GM21515 (cell line): ENCODE measurements at regions not wholly inside any gene's neighbourhood (a gene's known extent, or its start where the extent isn't known, plus 50 kb on each side); places are given as distances from the start of the nearest gene placed in this dataset.

ENCODE experiments used
- ATAC-seq: cut with Tn5 transposase; IDR thresholded peaks from one replicate; pipeline ENCODE4 v1.9.1; 2021; ENCODE audit not compliant: unreplicated experiment

DNA sequence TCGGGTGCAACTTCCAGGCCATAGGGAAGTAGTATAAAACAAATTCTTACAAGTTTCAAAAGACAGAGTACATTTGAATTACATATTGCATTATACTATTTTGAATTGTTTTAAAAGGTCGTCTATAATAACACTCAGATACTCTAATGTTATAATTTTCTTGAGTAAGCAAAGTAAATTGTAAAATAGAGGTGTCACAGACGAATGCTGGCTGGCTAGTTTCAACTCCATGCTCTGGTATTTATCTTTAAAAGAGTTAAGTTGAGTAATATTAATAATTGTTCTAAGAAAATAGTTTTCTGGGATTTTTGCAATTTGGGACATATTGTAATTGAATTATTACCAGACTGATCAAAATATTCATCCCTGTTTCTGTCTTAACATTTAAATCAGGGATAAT, 764.9 kb downstream of the TECRL start:
- no peak for ATAC-seq

DNA sequence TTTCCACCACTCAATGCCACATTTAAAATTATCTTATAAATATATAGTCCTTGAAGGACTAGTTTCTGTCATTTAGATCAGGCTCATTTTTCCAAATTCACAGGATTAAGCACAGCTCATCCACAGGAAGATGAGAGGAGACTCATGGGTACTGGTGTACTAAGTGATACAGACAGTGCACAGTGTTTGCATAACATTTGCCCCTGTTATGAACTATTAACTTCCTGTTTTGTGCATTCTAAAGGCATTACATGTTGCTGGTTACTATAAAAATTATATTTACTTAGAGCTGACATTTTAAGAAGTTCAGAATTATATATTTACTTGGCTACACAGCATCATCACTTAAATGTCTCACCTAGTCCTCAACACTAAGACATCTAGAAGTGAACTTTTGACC, 772.0 kb downstream of the TECRL start:
- no peak for ATAC-seq

DNA sequence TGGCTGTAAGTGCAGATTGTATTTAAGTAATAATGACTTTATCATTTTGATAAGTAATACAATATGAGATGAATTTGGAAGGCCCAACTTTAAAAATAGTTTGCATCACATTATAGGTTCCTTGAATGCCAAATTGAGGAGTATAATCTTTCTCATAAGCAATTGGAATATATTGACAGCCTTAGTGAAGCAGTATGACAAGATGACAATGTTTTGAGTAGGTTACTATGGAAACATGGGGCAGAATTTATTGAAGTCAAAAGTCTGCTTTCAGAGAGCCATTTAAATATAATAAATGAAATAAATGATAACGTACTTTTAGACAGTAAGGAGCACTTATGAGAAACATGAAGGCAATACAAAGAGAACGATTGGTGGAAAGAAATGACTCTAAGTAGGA, 776.4 kb downstream of the TECRL start:
- no peak for ATAC-seq

- ATAC-seq: no peak
These were observed 789.0 kb downstream of the TECRL start for GRCh38 chr4:63620271-63620670.

GRCh38 chr4:63619771-63620170, 789.5 kb downstream of the TECRL start:
- ATAC-seq: no peak

- no peak for ATAC-seq
These were observed 790.1 kb downstream of the TECRL start for GRCh38 chr4:63618883-63619718.

DNA sequence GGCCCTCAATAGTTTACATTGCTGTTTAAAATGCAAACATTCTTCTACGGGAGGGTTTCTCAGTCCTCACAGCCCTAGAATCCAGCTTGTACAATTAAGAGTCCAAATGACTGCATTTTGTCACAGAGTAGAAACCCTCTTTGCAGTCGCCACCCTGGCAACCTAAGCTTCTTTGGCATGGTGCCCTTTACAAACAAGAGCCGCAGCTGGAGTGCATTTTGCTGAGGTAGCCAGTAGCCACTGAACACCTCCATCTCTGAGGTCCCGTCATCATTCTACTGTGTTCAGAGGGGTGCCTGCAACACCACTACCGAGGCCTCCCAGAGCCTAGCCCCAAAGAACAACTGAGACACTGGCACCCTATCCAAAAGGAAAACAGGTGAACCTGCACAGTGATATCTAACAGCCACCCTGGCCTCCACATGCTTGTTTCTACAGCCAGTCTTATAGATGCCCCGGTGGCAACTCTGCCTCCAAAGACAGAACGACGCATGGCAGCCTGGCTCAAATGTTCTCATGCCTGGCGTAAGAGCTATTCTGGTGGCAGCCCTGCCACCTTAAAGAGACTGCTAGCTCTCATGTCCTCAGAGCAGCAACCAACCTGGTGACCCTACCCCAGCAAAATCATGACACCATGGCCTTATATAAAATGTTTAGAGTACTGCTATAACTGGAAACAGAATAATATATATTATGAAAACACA, 801.9 kb downstream of the TECRL start:
- ATAC-seq: no peak

GRCh38 chr4:63589796-63590195, 819.5 kb downstream of the TECRL start:
- ATAC-seq: no peak

- ATAC-seq: no peak
These were observed 825.7 kb downstream of the TECRL start for GRCh38 chr4:63583561-63583960.

- no peak for ATAC-seq
These were observed 826.2 kb downstream of the TECRL start for GRCh38 chr4:63583007-63583406.

DNA sequence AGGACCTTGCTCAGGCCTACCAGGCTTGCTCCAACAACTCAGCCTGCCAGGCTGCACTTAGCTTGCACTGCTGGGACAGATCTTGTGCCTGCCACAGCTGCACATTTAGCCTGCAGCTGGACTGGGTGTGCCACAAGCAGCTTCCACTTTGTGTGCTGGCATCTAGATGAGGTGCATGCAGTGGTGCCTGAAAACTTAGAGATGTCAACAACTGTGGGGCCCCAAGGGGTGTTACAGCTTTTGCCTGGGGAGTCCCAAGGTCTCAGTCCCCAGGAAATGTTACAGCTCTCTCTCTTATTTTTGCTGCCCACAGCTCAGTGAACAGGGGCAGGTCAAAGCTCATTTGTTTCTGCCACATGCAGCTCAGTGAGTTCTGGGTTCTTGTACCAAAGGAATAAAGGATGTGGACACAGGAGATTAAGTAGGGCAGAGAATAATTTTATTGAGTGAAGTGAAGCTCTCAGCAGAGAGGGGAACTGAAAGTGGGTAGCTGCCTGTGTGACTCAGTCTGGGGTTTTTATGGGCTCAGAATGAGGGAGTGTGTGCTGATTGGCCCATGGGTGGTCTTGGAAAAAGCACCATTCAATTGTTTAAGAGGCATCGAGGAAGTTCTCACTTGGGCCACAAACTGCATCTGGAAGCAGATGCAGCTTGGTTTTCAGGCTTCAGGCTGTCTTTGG, 828.3 kb downstream of the TECRL start:
- no peak for ATAC-seq

DNA sequence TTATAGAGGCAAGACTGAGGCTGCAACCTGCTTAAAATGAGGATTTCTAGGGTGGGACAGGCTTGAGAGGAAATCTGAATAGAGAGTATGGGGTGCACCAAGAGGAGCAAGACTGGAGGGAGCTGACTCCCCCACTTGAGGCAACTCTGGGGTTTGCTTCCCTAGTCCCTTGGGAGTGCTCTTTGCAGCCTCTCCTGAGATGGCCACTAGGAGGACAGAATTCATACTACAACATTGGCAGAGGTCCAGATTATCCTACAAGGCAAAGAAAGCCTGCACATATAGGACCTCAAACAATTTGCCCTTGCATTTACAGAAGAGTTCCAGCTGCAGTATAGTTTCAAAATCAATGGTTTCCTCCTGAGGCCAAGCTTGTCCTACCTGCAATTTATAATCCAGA, 830.9 kb downstream of the TECRL start:
- no peak for ATAC-seq

DNA sequence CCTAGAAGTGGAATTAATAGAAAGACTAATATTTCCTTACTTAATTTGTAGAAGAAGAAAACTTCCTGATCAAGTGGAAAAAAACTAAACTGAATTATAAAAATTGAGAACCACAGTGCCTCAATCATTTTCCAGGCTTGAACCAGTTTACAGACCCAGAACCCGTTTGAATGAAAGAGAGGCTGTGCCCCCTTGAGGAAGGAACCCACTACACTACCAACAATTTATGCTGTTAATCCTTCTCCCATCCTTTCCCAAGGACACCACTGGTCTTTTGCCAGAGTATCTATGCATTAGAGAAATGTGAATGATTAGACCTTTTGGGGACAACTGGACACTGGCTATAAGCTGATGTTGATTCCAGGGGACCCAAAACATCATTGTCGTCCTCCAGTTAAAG, 842.6 kb downstream of the TECRL start:
- no peak for ATAC-seq

GRCh38 chr4:63563288-63564014, 845.8 kb downstream of the TECRL start:
- ATAC-seq: no peak

GRCh38 chr4:63558709-63559108, 850.5 kb downstream of the TECRL start:
- ATAC-seq: no peak

GRCh38 chr4:63556332-63556731, 852.9 kb downstream of the TECRL start:
- ATAC-seq: no peak

DNA sequence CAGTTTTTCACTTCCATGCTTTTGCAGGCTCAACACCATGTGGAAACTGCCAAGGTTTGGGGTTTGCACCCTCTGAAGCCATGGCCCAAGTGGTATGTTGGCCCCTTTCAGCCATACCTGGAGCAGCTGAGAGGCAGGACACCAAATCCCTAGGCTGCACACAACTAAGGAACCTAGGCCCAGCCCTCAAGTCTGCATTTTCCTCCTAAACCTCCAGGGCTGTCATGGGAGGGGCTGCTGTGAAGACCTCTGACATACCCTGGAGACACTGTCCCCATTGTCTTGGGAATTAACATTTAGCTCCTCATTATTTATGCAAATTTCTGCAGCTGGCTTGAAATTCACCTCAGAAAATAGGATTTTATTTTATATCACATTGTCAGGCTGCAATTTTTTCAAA, 856.1 kb downstream of the TECRL start:
- ATAC-seq: no peak

- no peak for ATAC-seq
These were observed 867.4 kb downstream of the TECRL start for GRCh38 chr4:63541828-63542227.

- no peak for ATAC-seq
These were observed 879.5 kb downstream of the TECRL start for GRCh38 chr4:63529581-63530337.

DNA sequence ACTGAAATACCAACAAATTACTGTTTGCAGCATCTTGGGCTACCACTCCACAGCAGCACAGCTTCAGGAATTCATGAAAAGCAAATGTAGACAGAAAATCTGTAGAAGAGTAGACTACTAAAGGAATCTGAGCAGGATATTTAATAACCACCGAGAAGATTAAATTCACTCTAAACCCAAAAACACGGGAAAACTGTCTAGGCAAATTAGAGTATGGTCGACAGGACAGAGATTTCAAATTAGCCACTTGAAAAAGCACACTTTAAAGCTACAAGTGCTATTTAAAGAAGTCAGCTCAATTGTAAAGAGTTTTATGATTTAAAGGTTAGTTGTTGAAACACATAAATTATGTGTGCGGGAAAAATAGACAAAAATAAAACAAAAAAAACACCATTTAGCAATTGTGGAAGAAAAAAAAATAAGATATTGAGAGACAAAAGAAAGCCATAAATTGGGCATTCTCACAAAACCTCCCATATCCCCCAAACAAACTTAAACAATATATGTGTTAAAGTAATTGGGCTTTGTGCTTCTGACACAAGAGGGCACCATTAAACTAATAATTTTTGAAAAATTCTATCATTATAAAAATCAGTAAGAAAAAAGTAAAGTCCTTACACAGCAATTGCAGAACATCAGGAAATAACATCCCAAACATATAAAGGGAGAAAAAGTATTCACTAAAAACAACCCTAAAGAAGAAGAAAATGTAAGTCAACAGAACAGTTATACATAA, 880.8 kb downstream of the TECRL start:
- ATAC-seq: no peak
